HCT116 (cell line): ENCODE measurements at regions not wholly inside any gene's neighbourhood (a gene's known extent, or its start where the extent isn't known, plus 50 kb on each side); places are given as distances from the start of the nearest gene placed in this dataset.

Experiments
- ATAC-seq: fragments of 200-7000 bp; cut with Tn5 transposase; 2 replicates; pipeline ENCODE4 v1.9.1; 2020; ENCODE audit warnings: mild to moderate bottlenecking, moderate library complexity
- BruUV-seq: library from RNA; stranded (reverse); fragments of 400-500 nt; replicated peaks from 2 replicates; lab custom pipeline; 2021; lab: Mats Ljungman, UMichigan
- CTCF ChIA-PET: fragments of 300-600 bp; sonication (Branson Sonifier 250); formaldehyde crosslinking; loops from one replicate; lab custom pipeline; 2021; ENCODE audit warnings: antibody characterized with exemption; lab: Charles Lee
- POLR2A ChIA-PET: fragments of 300-600, 350-600 bp; sonication (Branson Sonifier 250); formaldehyde crosslinking; loops from one replicate; lab custom pipeline; 2021; ENCODE audit warnings: antibody characterized with exemption; lab: Charles Lee
- RAD21 ChIA-PET, 2 experiments: fragments of 300-600 bp; sonication (Branson Sonifier 250); formaldehyde crosslinking; loops; one replicate each; lab custom pipeline; 2023; ENCODE audit warnings: low total read pairs in 2 of 2; ENCODE audit not compliant: uncharacterized antibody in 2 of 2, unreplicated experiment in 2 of 2, low non-redundant PET in 1 of 2; lab: Charles Lee
- DNase-seq: peaks from one replicate; pipeline ENCODE4 v3.0.0-alpha.2; 2010; ENCODE audit warnings: low read depth, low spot score
- H2AFZ ChIP-seq: fragments of 200-600 bp; shearing (Covaris generic), sonication (generic); 2 replicates; pipeline ENCODE4 v1.6.1; 2017; ENCODE audit warnings: low read depth, mixed run types, mixed read lengths, antibody characterized with exemption, low read length; ENCODE audit not compliant: poor library complexity, severe bottlenecking
- H3K27ac ChIP-seq: 2 replicates; pipeline ENCODE4 v1.5.1; 2012; ENCODE audit warnings: low read depth, low read length
- H3K27me3 ChIP-seq: fragments of 200-600 bp; sonication (generic); 2 replicates; pipeline ENCODE4 v1.6.1; 2016; ENCODE audit warnings: mixed run types, low read length, mixed read lengths; ENCODE audit not compliant: insufficient read depth
- H3K36me3 ChIP-seq, 2 experiments: fragments of 200-500 bp in 1 of 2; fragments of 200-600 bp in 1 of 2; sonication (Bioruptor generic) in 1 of 2; sonication (generic) in 1 of 2; 2 replicates each; pipeline versions ENCODE4 v1.5.1 to v1.6.1; 2014 to 2016; ENCODE audit warnings: low read length in 2 of 2, inconsistent platforms in 1 of 2, mixed read lengths in 1 of 2, mixed run types in 1 of 2; ENCODE audit not compliant: insufficient read depth in 2 of 2, control insufficient read depth in 1 of 2
- H3K4me1 ChIP-seq, 2 experiments: fragments of 200-600 bp in 1 of 2; sonication (generic) in 1 of 2; 2 replicates each; pipeline versions ENCODE4 v1.5.1 to v1.6.1; 2012 to 2017; ENCODE audit warnings: low read length in 2 of 2, inconsistent platforms in 1 of 2, mild to moderate bottlenecking in 1 of 2, mixed read lengths in 1 of 2, mixed run types in 1 of 2, moderate library complexity in 1 of 2; ENCODE audit not compliant: insufficient read depth in 2 of 2, control insufficient read depth in 1 of 2
- H3K4me2 ChIP-seq: fragments of 200-600 bp; sonication (generic); 2 replicates; pipeline ENCODE4 v1.6.1; 2017; ENCODE audit warnings: mixed run types, low read length, mixed read lengths
- H3K4me3 ChIP-seq, 2 experiments: fragments of 200-600 bp in 1 of 2; sonication (generic) in 1 of 2; replicated peaks in 1 of 2; 2 replicates each; pipeline ENCODE4 v1.5.1; 2011 to 2016; ENCODE audit warnings: low read length in 2 of 2, control low read depth in 1 of 2, low read depth in 1 of 2, mild to moderate bottlenecking in 1 of 2, mixed read lengths in 1 of 2, mixed run types in 1 of 2
- H3K79me2 ChIP-seq: fragments of 200-600 bp; sonication (generic); 2 replicates; pipeline ENCODE4 v1.6.1; 2017; ENCODE audit warnings: mild to moderate bottlenecking, mixed run types, low read length, moderate library complexity, mixed read lengths; ENCODE audit not compliant: insufficient read depth
- H3K9ac ChIP-seq: fragments of 200-600 bp; sonication (generic); 2 replicates; pipeline ENCODE4 v1.6.1; 2016; ENCODE audit warnings: low read length, mixed read lengths
- H3K9me2 ChIP-seq: fragments of 200-600 bp; sonication (generic), shearing (Covaris generic); 2 replicates; pipeline ENCODE4 v1.6.1; 2017; ENCODE audit warnings: mixed run types, mild to moderate bottlenecking, moderate library complexity; ENCODE audit not compliant: insufficient read depth
- H3K9me3 ChIP-seq, 2 experiments: fragments of 200-500 bp in 1 of 2; fragments of 200-600 bp in 1 of 2; sonication (Bioruptor generic) in 1 of 2; sonication (generic) in 1 of 2; 2 replicates each; pipeline ENCODE4 v1.6.1; 2014 to 2017; ENCODE audit warnings: low read length in 2 of 2, mixed read lengths in 2 of 2, inconsistent platforms in 1 of 2, low read depth in 1 of 2, mild to moderate bottlenecking in 1 of 2, mixed run types in 1 of 2, moderate library complexity in 1 of 2; ENCODE audit not compliant: control insufficient read depth in 1 of 2, insufficient read depth in 1 of 2
- H4K20me1 ChIP-seq: fragments of 200-600 bp; sonication (generic), shearing (Covaris generic); 2 replicates; pipeline ENCODE4 v1.6.1; 2017; ENCODE audit warnings: mixed run types, mild to moderate bottlenecking, moderate library complexity; ENCODE audit not compliant: insufficient read depth
- CBX3 ChIP-seq: IDR thresholded peaks from 2 replicates; pipeline ENCODE4 v1.6.1; 2012; ENCODE audit warnings: low read depth
- CEBPB ChIP-seq: IDR thresholded peaks from 2 replicates; pipeline ENCODE4 v1.6.1; 2012; ENCODE audit warnings: low read depth
- EGR1 ChIP-seq: IDR thresholded peaks from 2 replicates; pipeline ENCODE4 v1.6.1; 2012; ENCODE audit warnings: low read depth
- FOSL1 ChIP-seq: IDR thresholded peaks from 2 replicates; pipeline ENCODE4 v1.6.1; 2012; ENCODE audit warnings: low read depth
- POLR2A ChIP-seq: IDR thresholded peaks from 2 replicates; pipeline ENCODE4 v1.7.0; 2011; ENCODE audit warnings: borderline replicate concordance; ENCODE audit not compliant: insufficient read depth, insufficient read length; ENCODE audit errors: extremely low read depth
- POLR2AphosphoS5 ChIP-seq: IDR thresholded peaks from 2 replicates; pipeline ENCODE4 v1.6.1; 2011; ENCODE audit warnings: mild to moderate bottlenecking, low read depth, low read length, moderate library complexity
- RAD21 ChIP-seq: IDR thresholded peaks from 2 replicates; pipeline ENCODE4 v1.6.1; 2012; ENCODE audit warnings: low read depth, mild to moderate bottlenecking
- REST ChIP-seq: IDR thresholded peaks from 2 replicates; pipeline ENCODE4 v1.6.1; 2012; ENCODE audit warnings: low read depth
- SIN3A ChIP-seq: IDR thresholded peaks from 2 replicates; pipeline ENCODE4 v1.6.1; 2012; ENCODE audit warnings: low read depth
- intact Hi-C: fragments of 100-400 bp; cut with micrococcal nuclease; formaldehyde crosslinking; loops from 2 replicates; pipeline ENCODE4 v1.10.0; 2022
- TF ChIP-seq, protein P1 (sequence below): IDR thresholded peaks from 2 replicates; pipeline ENCODE4 v1.6.1; 2011; ENCODE audit warnings: mild to moderate bottlenecking, low read length, moderate library complexity; ENCODE audit not compliant: insufficient replicate concordance; ENCODE audit errors: extremely low read depth

DNA sequence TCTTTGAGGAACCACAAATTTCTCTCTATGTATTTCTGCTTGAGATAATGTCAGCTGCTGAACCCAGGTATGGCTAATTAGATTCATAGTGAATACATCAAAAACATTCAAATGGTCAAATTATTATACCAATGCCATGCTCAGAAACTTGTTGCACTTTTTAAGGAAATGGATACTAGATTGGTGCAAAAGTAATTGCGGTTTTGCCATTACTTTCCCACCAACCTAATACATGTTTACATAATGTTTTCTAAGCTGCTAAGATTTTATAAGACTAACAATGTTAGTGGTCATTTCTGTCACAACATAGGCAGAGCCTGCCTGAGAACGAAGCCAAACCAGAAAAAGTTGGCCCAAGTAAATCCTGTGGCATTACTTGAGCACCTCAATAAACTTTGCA lies 568.2 kb upstream of the LRATD1 start:
- BruUV-seq: no TSS peak
- H3K27me3 ChIP-seq: no peaks in the 10 kb centered on the region
- ChIA-PET POLR2A (no interaction called here), RAD21 (no interaction called here), CTCF (no interaction called here)
- H3K4me3 ChIP-seq: no peak overlapping the region
- H3K9ac ChIP-seq: no peak overlapping the region
- no peak overlapping the region for H3K4me2 ChIP-seq
- H2AFZ ChIP-seq: no peak overlapping the region
- intact Hi-C loops: no loop called here
- peaks cover 0 to 2% of the 10 kb centered on the region in 2 experiments; a peak in 1 of 4 replicates for H3K9me3 ChIP-seq
- H3K4me1 ChIP-seq: no peaks in the 10 kb centered on the region
- H3K79me2 ChIP-seq: no peaks in the 10 kb centered on the region
- DNase-seq: no peak
- ATAC-seq: no peak
- TF ChIP-seq POLR2AphosphoS5: no peak
- TF ChIP-seq SIN3A: no peak
- no peak for TF ChIP-seq REST
- no peak for TF ChIP-seq POLR2A
- no peak for TF ChIP-seq CEBPB
- TF ChIP-seq FOSL1: no peak
- no peak for TF ChIP-seq EGR1
- no peak for TF ChIP-seq CBX3
- TF ChIP-seq RAD21: no peak
- TF ChIP-seq, protein P1, sequence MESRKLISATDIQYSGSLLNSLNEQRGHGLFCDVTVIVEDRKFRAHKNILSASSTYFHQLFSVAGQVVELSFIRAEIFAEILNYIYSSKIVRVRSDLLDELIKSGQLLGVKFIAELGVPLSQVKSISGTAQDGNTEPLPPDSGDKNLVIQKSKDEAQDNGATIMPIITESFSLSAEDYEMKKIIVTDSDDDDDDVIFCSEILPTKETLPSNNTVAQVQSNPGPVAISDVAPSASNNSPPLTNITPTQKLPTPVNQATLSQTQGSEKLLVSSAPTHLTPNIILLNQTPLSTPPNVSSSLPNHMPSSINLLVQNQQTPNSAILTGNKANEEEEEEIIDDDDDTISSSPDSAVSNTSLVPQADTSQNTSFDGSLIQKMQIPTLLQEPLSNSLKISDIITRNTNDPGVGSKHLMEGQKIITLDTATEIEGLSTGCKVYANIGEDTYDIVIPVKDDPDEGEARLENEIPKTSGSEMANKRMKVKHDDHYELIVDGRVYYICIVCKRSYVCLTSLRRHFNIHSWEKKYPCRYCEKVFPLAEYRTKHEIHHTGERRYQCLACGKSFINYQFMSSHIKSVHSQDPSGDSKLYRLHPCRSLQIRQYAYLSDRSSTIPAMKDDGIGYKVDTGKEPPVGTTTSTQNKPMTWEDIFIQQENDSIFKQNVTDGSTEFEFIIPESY: no peak
- no peaks in the 10 kb centered on the region for H3K36me3 ChIP-seq
- no peaks in the 10 kb centered on the region for H4K20me1 ChIP-seq
- H3K9me2 ChIP-seq: no peaks in the 10 kb centered on the region
- no peak overlapping the region for H3K27ac ChIP-seq
